AG10803 (cell line): ENCODE measurements at regions not wholly inside any gene's neighbourhood (a gene's known extent, or its start where the extent isn't known, plus 50 kb on each side); places are given as distances from the start of the nearest gene placed in this dataset.

Experiments used
- DNase-seq: peaks from one replicate; pipeline ENCODE4 v3.0.0; 2010; ENCODE audit warnings: low read depth
- H3K4me3 ChIP-seq: 2 replicates; pipeline ENCODE4 v1.5.1; 2011; ENCODE audit warnings: mild to moderate bottlenecking, low read length, control low read depth
- CTCF ChIP-seq: conservative IDR thresholded peaks from 2 replicates; pipeline ENCODE4 v1.5.1; 2011; ENCODE audit warnings: mild to moderate bottlenecking, low read length, control low read depth, inconsistent platforms

GRCh38 chr18:61697306-61697909, 195.4 kb downstream of the RNF152 start:
- DNase-seq = no peak
- no peak for TF ChIP-seq CTCF

GRCh38 chr18:61694236-61694635, 198.6 kb downstream of the RNF152 start:
- no peak overlapping the region for H3K4me3 ChIP-seq
- no peak for DNase-seq
- TF ChIP-seq CTCF = no peak

More at GRCh38 chr18:61697306-61697909, 195.4 kb downstream of the RNF152 start:
- H3K4me3 ChIP-seq = no peak overlapping the region

- no peak overlapping the region for H3K4me3 ChIP-seq
- no peak for DNase-seq
- no peak for TF ChIP-seq CTCF
These were observed 202.2 kb downstream of the RNF152 start for GRCh38 chr18:61690418-61691138.

GRCh38 chr18:61687317-61687716, 205.5 kb downstream of the RNF152 start:
- DNase-seq = no peak
- no peak for TF ChIP-seq CTCF
- no peak overlapping the region for H3K4me3 ChIP-seq

- TF ChIP-seq CTCF = no peak
- no peak for DNase-seq
- no peak overlapping the region for H3K4me3 ChIP-seq
These were observed 209.0 kb downstream of the RNF152 start for GRCh38 chr18:61683856-61684255.

GRCh38 chr18:61681065-61681464, 211.7 kb downstream of the RNF152 start:
- no peak overlapping the region for H3K4me3 ChIP-seq
- TF ChIP-seq CTCF = no peak
- DNase-seq = no peak

- TF ChIP-seq CTCF = no peak
- no peak overlapping the region for H3K4me3 ChIP-seq
- DNase-seq = no peak
These were observed 213.0 kb downstream of the RNF152 start for GRCh38 chr18:61679836-61680235.
